ENCODE measurements at regions not wholly inside any gene's neighbourhood (a gene's known extent, or its start where the extent isn't known, plus 50 kb on each side); places are given as distances from the start of the nearest gene placed in this dataset.

- CTCF ChIA-PET (ENCODE audit: low intra/inter-chr PET ratio, low total read pairs): no interaction called here
- H2AFZ ChIP-seq (ENCODE audit: low read length): no peak overlapping the region
- H3K4me3 ChIP-seq (replicated peaks in 1 of 3; ENCODE audit: insufficient read depth in 1 of 3, low read depth in 2 of 3, low read length in 3 of 3): no peak overlapping the region
Measured at GRCh38 chr11:101296896-101297295, 167.3 kb upstream of the PGR start.

More at GRCh38 chr11:101296896-101297295, 167.3 kb upstream of the PGR start:
- Histone ChIP-seq H3K79me2 (ENCODE audit: insufficient read depth, low read length) (no peaks in the 10 kb centered on the region), H3K9ac (ENCODE audit: insufficient read depth, low read depth, low read length) (no peak overlapping the region), H3K27me3 (ENCODE audit: control insufficient read depth in 1 of 2, insufficient read depth in 2 of 2, low read length in 2 of 2) (no peaks in the 10 kb centered on the region), H4K20me1 (ENCODE audit: insufficient read depth, low read length) (no peaks in the 10 kb centered on the region), H3K9me3 (ENCODE audit: low read length) (no peaks in the 10 kb centered on the region; the same call in none of the 2 replicates), H3K4me2 (ENCODE audit: low read depth, low read length) (no peak overlapping the region), H3K36me3 (replicated peaks in 1 of 2; ENCODE audit: control insufficient read depth in 1 of 2, insufficient read depth in 2 of 2, low read length in 2 of 2) (no peaks in the 10 kb centered on the region), H3K4me1 (ENCODE audit: insufficient read depth, low read length) (no peaks in the 10 kb centered on the region), H3K27ac (ENCODE audit: extremely low read length, insufficient read depth, low read length) (no peak overlapping the region)
- no TSS peak for BruUV-seq (replicated peaks)
- DNase-seq (ENCODE audit: low spot score) (no peak), FAIRE-seq (no peak), ATAC-seq (no peak)
- no peak for TF ChIP-seq KDM6A (CRISPR knock-in tag; IDR thresholded peaks at IDR 0.05; ENCODE audit: low read depth)
- no peak for TF ChIP-seq GATA4 (IDR thresholded peaks at IDR 0.05; ENCODE audit: borderline replicate concordance, low read depth)
- TF ChIP-seq MED13 (CRISPR knock-in tag; IDR thresholded peaks at IDR 0.05): no peak
- no peak for TF ChIP-seq IRF2 (CRISPR knock-in tag; IDR thresholded peaks at IDR 0.05)
- TF ChIP-seq PHF20 (CRISPR knock-in tag; IDR thresholded peaks at IDR 0.05): no peak
- TF ChIP-seq JUND (CRISPR knock-in tag; IDR thresholded peaks at IDR 0.05): no peak
- TF ChIP-seq ZKSCAN5 (CRISPR knock-in tag; IDR thresholded peaks at IDR 0.05): no peak
- no peak for TF ChIP-seq HBP1 (CRISPR knock-in tag; IDR thresholded peaks at IDR 0.05; ENCODE audit: low read depth)
- no peak for TF ChIP-seq HOXA9 (CRISPR knock-in tag; IDR thresholded peaks at IDR 0.05; ENCODE audit: borderline replicate concordance)
- no peak for TF ChIP-seq ZC3H13 (CRISPR knock-in tag; IDR thresholded peaks at IDR 0.05)
- no peak for TF ChIP-seq ZNF414 (CRISPR knock-in tag; IDR thresholded peaks at IDR 0.05)
- no peak for TF ChIP-seq ZNF598 (CRISPR knock-in tag; IDR thresholded peaks at IDR 0.05; ENCODE audit: borderline replicate concordance)
- TF ChIP-seq KDM1A (CRISPR knock-in tag; IDR thresholded peaks at IDR 0.05): no peak
- TF ChIP-seq KDM2A (CRISPR knock-in tag; IDR thresholded peaks at IDR 0.05; ENCODE audit: borderline replicate concordance, low read depth): no peak
- no peak for TF ChIP-seq ZBTB1 (CRISPR knock-in tag; IDR thresholded peaks at IDR 0.05; ENCODE audit: borderline replicate concordance)
- no peak for TF ChIP-seq NPAS2 (CRISPR knock-in tag; IDR thresholded peaks at IDR 0.05; ENCODE audit: borderline replicate concordance)
- TF ChIP-seq CBX2 (IDR thresholded peaks at IDR 0.05; ENCODE audit: low read depth, low read length): no peak
- TF ChIP-seq CBX2 (CRISPR knock-in tag; IDR thresholded peaks at IDR 0.05; ENCODE audit: low read depth): no peak
- no peak for TF ChIP-seq FOSL2 (CRISPR knock-in tag; IDR thresholded peaks at IDR 0.05)
- TF ChIP-seq FOXA3 (CRISPR knock-in tag; IDR thresholded peaks at IDR 0.05): no peak
- intact Hi-C loops (cut with micrococcal nuclease; ENCODE audit: unreplicated experiment) (no loop called here), in situ Hi-C loops (cut with HindIII; ENCODE audit: extremely low pct_ligation_motif_present, low pct_unique_long_range_greater_than_20kb) (no loop called here)
- POLR2A ChIA-PET: no interaction called here

Data from HepG2 (cell line).